ENCODE measurements at regions not wholly inside any gene's neighbourhood (a gene's known extent, or its start where the extent isn't known, plus 50 kb on each side); places are given as distances from the start of the nearest gene placed in this dataset.
"Not testable (repeated sequence)": the region's sequence is repeated elsewhere in the genome, so short reads cannot be mapped to it uniquely, and the experiment has no call there.

- TF ChIP-seq, protein P1, sequence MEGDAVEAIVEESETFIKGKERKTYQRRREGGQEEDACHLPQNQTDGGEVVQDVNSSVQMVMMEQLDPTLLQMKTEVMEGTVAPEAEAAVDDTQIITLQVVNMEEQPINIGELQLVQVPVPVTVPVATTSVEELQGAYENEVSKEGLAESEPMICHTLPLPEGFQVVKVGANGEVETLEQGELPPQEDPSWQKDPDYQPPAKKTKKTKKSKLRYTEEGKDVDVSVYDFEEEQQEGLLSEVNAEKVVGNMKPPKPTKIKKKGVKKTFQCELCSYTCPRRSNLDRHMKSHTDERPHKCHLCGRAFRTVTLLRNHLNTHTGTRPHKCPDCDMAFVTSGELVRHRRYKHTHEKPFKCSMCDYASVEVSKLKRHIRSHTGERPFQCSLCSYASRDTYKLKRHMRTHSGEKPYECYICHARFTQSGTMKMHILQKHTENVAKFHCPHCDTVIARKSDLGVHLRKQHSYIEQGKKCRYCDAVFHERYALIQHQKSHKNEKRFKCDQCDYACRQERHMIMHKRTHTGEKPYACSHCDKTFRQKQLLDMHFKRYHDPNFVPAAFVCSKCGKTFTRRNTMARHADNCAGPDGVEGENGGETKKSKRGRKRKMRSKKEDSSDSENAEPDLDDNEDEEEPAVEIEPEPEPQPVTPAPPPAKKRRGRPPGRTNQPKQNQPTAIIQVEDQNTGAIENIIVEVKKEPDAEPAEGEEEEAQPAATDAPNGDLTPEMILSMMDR (IDR thresholded peaks at IDR 0.05) = not testable (repeated sequence)
- TF ChIP-seq POLR2A (IDR thresholded peaks at IDR 0.05) = not testable (repeated sequence)
These were observed 86.2 kb upstream of the ACBD5 start for GRCh38 chr10:27326748-27327147.

All from esophagus squamous epithelium (tissue), 4 donors.